BLaER1 treated with 17β-estradiol and CSF1 and Interleukin-3, amounts not matched to agents 10 nM and 100 nM (cell line): ENCODE measurements at regions not wholly inside any gene's neighbourhood (a gene's known extent, or its start where the extent isn't known, plus 50 kb on each side); places are given as distances from the start of the nearest gene placed in this dataset.

Source experiments
- H3K27ac ChIP-seq, 11 experiments: shearing (Covaris generic); formaldehyde crosslinking; 2 replicates each; pipeline ENCODE4 v1.8.1; 2022
- H3K27me3 ChIP-seq, 11 experiments: shearing (Covaris generic); formaldehyde crosslinking; 2 replicates each; pipeline ENCODE4 v1.8.1; 2022
- H3K36me3 ChIP-seq, 11 experiments: shearing (Covaris generic); formaldehyde crosslinking; 2 replicates each; pipeline ENCODE4 v1.8.1; 2022
- H3K4me1 ChIP-seq, 10 experiments: shearing (Covaris generic); formaldehyde crosslinking; 2 replicates each; pipeline ENCODE4 v1.8.1; 2022
- H3K4me2 ChIP-seq, 11 experiments: shearing (Covaris generic); formaldehyde crosslinking; 2 replicates each; pipeline ENCODE4 v1.8.1; 2022
- H3K4me3 ChIP-seq, 10 experiments: shearing (Covaris generic); formaldehyde crosslinking; 2 replicates each; pipeline ENCODE4 v1.8.1; 2022
- H3K9ac ChIP-seq, 11 experiments: shearing (Covaris generic); formaldehyde crosslinking; 2 replicates each; pipeline ENCODE4 v1.8.1; 2022
- H3K9me3 ChIP-seq, 11 experiments: shearing (Covaris generic); formaldehyde crosslinking; replicated peaks in 1 of 11; 2 replicates each; pipeline ENCODE4 v1.8.1; 2022
- H4K20me1 ChIP-seq, 11 experiments: shearing (Covaris generic); formaldehyde crosslinking; 2 replicates each; pipeline ENCODE4 v1.8.1; 2022
- Cebpa-rat ChIP-seq, 11 experiments: shearing (Covaris generic); IDR thresholded peaks; 2 replicates each; pipeline ENCODE4 v1.8.1; 2022

DNA sequence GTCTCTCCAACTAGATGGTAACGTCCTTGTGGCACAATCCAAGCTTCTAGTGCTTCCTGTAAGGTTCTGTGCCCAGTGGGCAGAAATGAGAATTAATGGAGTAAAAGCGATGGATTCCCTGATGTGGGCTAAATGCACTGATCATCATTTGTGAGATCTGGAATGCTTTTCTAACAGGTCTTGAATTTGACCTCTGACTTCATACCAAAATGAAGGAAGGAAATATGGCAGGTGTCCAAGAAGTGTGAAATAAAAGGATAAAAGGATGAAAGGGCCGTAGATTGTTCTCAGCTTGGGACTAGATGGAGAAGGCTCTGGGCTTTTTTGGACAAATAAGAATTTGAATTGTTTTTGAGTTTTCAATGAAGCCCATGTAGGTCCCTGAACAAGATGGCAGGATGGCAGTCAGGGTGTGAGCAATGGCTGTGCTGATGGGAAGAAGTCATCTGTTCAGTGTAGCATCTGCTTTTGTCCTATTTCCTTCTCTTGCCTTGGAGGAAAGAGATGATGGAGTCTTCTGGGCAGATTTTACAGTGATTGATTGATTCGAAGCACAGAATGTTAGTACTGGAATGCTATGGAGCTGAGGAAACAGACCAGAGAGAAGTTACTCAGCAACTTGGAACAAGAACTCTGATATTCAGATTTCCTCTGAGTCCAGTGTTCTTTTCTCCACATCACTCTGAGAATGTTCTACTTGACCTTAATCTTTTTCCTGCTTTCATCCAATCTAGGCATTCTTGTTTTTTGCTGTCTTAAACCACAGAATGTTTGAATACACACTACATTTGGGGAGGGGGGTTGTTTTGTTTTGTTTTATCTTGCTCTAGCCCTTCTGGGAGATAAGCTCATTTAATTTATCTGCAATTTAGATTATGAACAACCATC, 286.0 kb downstream of the HLX start:
- Histone ChIP-seq H3K4me2 (peak overlapping the region; percentile 63 to 83 (median 77)), H3K27ac (peak overlapping the region; percentile 92 to 98 (median 95); a peak in 21 of 22 replicates), H3K9ac (peak overlapping the region in 9 of 11 experiments; percentile 77 to 88 (median 85); a peak in 14 of 22 replicates), H3K36me3 (no peaks in the 10 kb centered on the region), H3K4me3 (no peak overlapping the region), H4K20me1 (no peaks in the 10 kb centered on the region), H3K4me1 (peaks cover 34 to 96% (median 61%) of the 10 kb centered on the region in 10 experiments), H3K27me3 (0 out of 22 replicates have a peak, but pooled peaks cover 0 to 3% (median 0%) of the 10 kb centered on the region in 11 experiments), H3K9me3 (no peaks in the 10 kb centered on the region; a peak in 3 of 22 replicates)
- no peak for TF ChIP-seq Cebpa-rat (IDR thresholded peaks at IDR 0.05)

DNA sequence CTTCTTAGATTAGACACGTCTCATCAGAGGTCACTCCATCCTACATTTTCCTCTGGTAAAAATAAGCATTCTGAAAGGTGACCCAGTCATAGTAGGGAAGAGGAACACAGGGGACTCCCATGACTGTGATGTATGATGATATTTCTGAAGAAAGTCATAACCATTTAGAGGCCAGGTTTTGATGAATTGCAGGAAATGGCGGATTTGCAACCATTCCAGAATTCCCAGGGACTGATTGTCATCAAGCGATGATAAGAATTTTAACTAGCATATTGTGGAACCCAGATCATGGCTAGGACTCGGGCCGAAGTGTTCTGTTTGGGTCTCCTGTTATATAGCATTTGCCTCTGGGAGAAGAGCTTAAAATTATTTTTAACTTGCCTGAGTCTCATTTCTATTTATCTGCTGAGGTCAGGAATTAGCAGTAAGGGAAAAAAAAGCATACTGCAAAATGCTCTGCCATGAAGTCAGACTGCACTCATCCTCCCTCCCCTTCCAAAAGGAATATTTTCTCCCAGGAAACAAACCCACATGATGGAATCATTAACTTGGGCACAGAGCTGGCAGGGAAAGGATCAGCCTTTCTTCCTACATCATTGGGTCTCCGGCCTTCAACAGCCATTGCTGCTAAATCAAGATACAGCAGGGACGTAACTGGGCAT, 286.7 kb downstream of the HLX start:
- Histone ChIP-seq H3K36me3 (no peaks in the 10 kb centered on the region), H3K4me2 (peak overlapping the region; percentile 63 to 83 (median 77)), H3K9ac (peak overlapping the region; percentile 77 to 88 (median 84)), H3K27me3 (0 out of 22 replicates have a peak, but pooled peaks cover 0 to 3% (median 0%) of the 10 kb centered on the region in 11 experiments), H3K27ac (peak overlapping the region; percentile 92 to 98 (median 95)), H3K9me3 (peaks cover 0 to 7% (median 4%) of the 10 kb centered on the region in 11 experiments; a peak in 16 of 22 replicates), H3K4me3 (peak overlapping the region in 1 of 10 experiments; percentile 14; a peak in 1 of 20 replicates), H3K4me1 (peaks cover 34 to 92% (median 61%) of the 10 kb centered on the region in 10 experiments), H4K20me1 (no peaks in the 10 kb centered on the region)
- no peak for TF ChIP-seq Cebpa-rat (IDR thresholded peaks at IDR 0.05)

DNA sequence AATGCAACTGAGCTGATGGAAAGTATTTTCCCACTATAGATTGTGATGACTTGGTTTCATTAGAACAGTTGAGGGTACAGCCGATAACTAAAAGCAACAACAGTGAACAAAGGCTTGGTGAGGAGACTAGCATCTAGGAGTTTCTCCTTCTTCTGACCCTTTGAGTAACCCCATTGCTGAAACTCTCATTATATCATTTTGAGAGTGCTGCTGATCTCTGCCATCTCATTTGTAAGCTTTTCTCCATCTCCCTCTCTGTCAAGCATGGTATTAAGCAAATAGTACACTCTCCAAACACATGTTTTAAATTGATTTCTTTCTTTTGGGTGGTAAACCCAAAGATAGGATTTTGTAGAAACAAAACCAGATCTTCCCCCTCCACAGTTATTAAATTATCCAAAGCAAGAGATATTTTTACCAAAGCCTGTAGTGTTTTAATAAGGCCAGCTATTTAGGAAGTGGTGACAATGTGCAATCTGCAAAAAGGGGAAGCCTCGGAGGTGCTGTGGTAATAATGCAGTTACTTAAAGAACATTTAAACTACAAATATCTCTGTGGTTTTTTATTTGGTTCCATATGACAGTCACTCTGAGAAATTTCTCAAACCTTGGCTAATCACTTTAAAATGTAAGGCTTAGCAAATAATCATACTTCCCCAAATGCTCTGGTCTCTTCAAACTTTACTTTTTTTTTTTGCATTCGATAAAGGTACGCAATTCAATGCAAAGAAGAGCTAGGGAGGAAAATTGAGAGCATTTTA, 287.5 kb downstream of the HLX start:
- H3K9me3 ChIP-seq, result peaks cover 7 to 14% (median 11%) of the 10 kb centered on the region in 11 experiments
- no peaks in the 10 kb centered on the region for H4K20me1 ChIP-seq
- 0 out of 22 replicates have a peak, but pooled peaks cover 0 to 3% (median 0%) of the 10 kb centered on the region in 11 experiments for H3K27me3 ChIP-seq
- peaks cover 34 to 84% (median 55%) of the 10 kb centered on the region in 10 experiments for H3K4me1 ChIP-seq
- H3K36me3 ChIP-seq, result no peaks in the 10 kb centered on the region
- peak overlapping the region; percentile 77 to 88 (median 84) for H3K9ac ChIP-seq
- H3K4me3 ChIP-seq, result peak overlapping the region in 6 of 10 experiments; percentile 9 to 45 (median 18); a peak in 8 of 20 replicates
- H3K4me2 ChIP-seq, result peak overlapping the region; percentile 65 to 84 (median 79)
- H3K27ac ChIP-seq, result peak overlapping the region; percentile 92 to 98 (median 95)
- TF ChIP-seq Cebpa-rat (IDR thresholded peaks at IDR 0.05), result peak in 8 of 11 experiments; percentile 7 to 99 (median 71); a peak in 13 of 22 replicates

DNA sequence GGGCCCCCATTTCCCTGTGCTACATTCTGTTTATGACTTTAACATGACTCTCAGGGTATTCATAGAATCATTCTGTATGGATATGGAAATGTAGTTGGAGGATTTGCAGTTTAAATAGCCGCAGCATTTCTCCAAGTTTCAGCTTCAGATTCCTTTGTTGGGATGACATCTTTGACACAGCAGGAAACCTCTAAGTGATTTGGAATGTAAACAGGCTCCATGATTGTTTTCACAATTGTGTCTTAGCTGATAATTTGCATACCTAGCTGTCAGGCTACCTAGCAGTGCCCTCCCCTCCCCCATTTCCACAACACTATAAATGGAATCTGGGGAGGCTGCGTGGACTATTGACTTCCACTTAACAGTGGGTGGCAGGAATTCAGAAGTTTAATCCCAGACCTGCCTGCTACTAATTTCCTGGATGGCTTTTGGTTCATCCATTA, 290.2 kb downstream of the HLX start:
- Histone ChIP-seq H3K36me3 (no peaks in the 10 kb centered on the region), H4K20me1 (no peaks in the 10 kb centered on the region), H3K4me3 (no peak overlapping the region), H3K9ac (no peak overlapping the region; a peak in 1 of 22 replicates), H3K4me2 (peak overlapping the region in 6 of 11 experiments; percentile 8 to 84 (median 76); a peak in 8 of 22 replicates), H3K27me3 (peaks cover 0 to 3% (median 0%) of the 10 kb centered on the region in 11 experiments; a peak in 1 of 22 replicates), H3K27ac (peak overlapping the region in 9 of 11 experiments; percentile 93 to 98 (median 96); a peak in 16 of 22 replicates), H3K4me1 (peaks cover 34 to 74% (median 44%) of the 10 kb centered on the region in 10 experiments), H3K9me3 (peaks cover 13 to 24% (median 18%) of the 10 kb centered on the region in 11 experiments)
- no peak for TF ChIP-seq Cebpa-rat (IDR thresholded peaks at IDR 0.05)

DNA sequence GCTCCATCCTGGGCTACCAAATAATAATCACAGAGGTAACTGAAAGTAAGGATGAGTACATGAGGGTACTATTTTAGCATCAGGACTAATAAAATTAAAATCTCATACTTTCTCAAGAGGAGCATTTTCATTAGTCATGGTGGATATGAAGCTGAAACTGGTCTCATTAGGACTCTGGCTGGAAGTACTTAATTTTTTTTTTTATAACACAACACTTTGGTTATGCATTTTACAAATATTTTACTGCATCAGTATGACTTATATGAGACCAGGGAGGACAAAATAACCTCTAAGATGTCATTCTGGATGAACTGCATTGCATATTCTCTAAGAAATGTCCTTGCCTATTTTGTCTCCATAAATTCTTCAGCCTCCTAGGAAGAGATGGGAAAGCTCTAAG, 290.9 kb downstream of the HLX start:
- H3K27ac ChIP-seq, result peak overlapping the region in 9 of 11 experiments; percentile 93 to 98 (median 96); a peak in 13 of 22 replicates
- no peak overlapping the region for H3K9ac ChIP-seq
- H3K9me3 ChIP-seq, result peaks cover 13 to 24% (median 18%) of the 10 kb centered on the region in 11 experiments
- peak overlapping the region in 3 of 11 experiments; percentile 8 to 84 (median 79); a peak in 5 of 22 replicates for H3K4me2 ChIP-seq
- H3K4me1 ChIP-seq, result peaks cover 33 to 72% (median 38%) of the 10 kb centered on the region in 10 experiments
- H3K36me3 ChIP-seq, result no peaks in the 10 kb centered on the region
- H3K27me3 ChIP-seq, result peaks cover 0 to 3% (median 0%) of the 10 kb centered on the region in 11 experiments; a peak in 1 of 22 replicates
- TF ChIP-seq Cebpa-rat (IDR thresholded peaks at IDR 0.05), result no peak
- no peaks in the 10 kb centered on the region for H4K20me1 ChIP-seq
- H3K4me3 ChIP-seq, result no peak overlapping the region

DNA sequence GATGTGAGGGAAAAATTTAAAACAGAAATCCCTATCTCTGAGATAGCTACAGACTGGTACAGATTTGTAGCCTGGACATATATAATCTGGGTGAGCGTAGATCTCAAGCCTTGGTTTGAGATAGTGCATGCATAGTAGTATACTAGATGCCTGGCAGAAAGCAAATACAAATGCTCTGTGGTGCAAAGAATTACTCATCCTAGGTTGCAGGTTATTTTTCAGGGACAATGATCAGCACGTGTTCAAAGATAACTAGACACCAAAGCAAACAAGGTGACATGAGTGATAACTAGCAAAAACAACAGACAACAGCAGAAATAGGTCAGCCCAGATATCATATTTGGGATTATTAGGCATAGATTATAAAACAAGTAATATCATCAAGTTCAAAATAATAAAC, 292.5 kb downstream of the HLX start:
- no peak overlapping the region for H3K9ac ChIP-seq
- no peaks in the 10 kb centered on the region for H3K36me3 ChIP-seq
- no peak for TF ChIP-seq Cebpa-rat (IDR thresholded peaks at IDR 0.05)
- no peak overlapping the region for H3K4me2 ChIP-seq
- peaks cover 17 to 56% (median 23%) of the 10 kb centered on the region in 10 experiments for H3K4me1 ChIP-seq
- no peak overlapping the region for H3K27ac ChIP-seq
- H4K20me1 ChIP-seq, result no peaks in the 10 kb centered on the region
- no peak overlapping the region for H3K4me3 ChIP-seq
- peaks cover 13 to 24% (median 18%) of the 10 kb centered on the region in 11 experiments for H3K9me3 ChIP-seq
- peaks cover 0 to 12% (median 0%) of the 10 kb centered on the region in 11 experiments; a peak in 2 of 22 replicates for H3K27me3 ChIP-seq

DNA sequence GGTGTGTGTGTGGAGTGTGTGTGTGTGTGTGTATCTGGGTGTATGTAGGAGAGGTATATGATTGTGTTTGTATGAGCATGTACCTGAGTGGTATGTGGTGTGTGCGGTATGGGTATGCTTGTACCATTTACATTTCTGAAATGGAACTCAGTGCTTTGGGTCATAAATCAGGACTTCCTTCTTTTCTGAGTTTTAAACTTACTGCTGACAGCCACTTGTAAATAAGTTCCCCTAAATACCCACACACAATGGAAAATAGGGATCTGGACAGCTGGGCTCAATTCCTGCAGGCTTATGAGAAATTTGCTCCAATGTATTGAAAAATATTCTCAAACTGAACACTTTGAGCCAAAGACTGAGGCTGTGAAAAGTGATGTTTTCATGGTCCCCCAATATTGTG, 293.6 kb downstream of the HLX start:
- Histone ChIP-seq H3K4me1 (peaks cover 7 to 48% (median 15%) of the 10 kb centered on the region in 10 experiments), H3K27ac (peak overlapping the region in 1 of 11 experiments; percentile 28; a peak in 3 of 22 replicates), H4K20me1 (no peaks in the 10 kb centered on the region), H3K36me3 (no peaks in the 10 kb centered on the region), H3K9ac (no peak overlapping the region), H3K27me3 (peaks cover 0 to 12% (median 0%) of the 10 kb centered on the region in 11 experiments; a peak in 2 of 22 replicates), H3K4me2 (peak overlapping the region in 2 of 11 experiments; percentile 56 to 80; a peak in 4 of 22 replicates), H3K9me3 (peaks cover 13 to 24% (median 18%) of the 10 kb centered on the region in 11 experiments), H3K4me3 (no peak overlapping the region)
- no peak for TF ChIP-seq Cebpa-rat (IDR thresholded peaks at IDR 0.05)
